ENCODE measurements at regions not wholly inside any gene's neighbourhood (a gene's known extent, or its start where the extent isn't known, plus 50 kb on each side); places are given as distances from the start of the nearest gene placed in this dataset.
"Not testable (repeated sequence)": the region's sequence is repeated elsewhere in the genome, so short reads cannot be mapped to it uniquely, and the experiment has no call there.

GRCh38 chr6:167219967-167220512 is 62.3 kb upstream of the GPR31 start:
- DNase-seq (ENCODE audit: extremely low spot score): no peak
- ChIA-PET CTCF (no interaction called here), POLR2A (no interaction called here)
- TF ChIP-seq L3MBTL2 (conservative IDR thresholded peaks at IDR 0.05) (no peak), TARDBP (IDR thresholded peaks at IDR 0.05) (no peak), FOXA1 (IDR thresholded peaks at IDR 0.05) (no peak), ELF4 (IDR thresholded peaks at IDR 0.05) (no peak), CTBP1 (IDR thresholded peaks at IDR 0.05; ENCODE audit: borderline replicate concordance) (no peak), LEF1 (IDR thresholded peaks at IDR 0.05; ENCODE audit: borderline replicate concordance) (no peak), SP1 (IDR thresholded peaks at IDR 0.05) (no peak), SUZ12 (IDR thresholded peaks at IDR 0.05) (no peak), HDGF (IDR thresholded peaks at IDR 0.05; ENCODE audit: borderline replicate concordance) (no peak), ARNT (IDR thresholded peaks at IDR 0.05) (no peak), FOXM1 (IDR thresholded peaks at IDR 0.05; ENCODE audit: borderline replicate concordance) (no peak)

GRCh38 chr6:167221400-167222201 is 63.8 kb upstream of the GPR31 start:
- TF ChIP-seq L3MBTL2 (conservative IDR thresholded peaks at IDR 0.05): no peak
- DNase-seq (ENCODE audit: extremely low spot score): no peak
- ChIA-PET CTCF (no interaction called here), POLR2A (no interaction called here)

DNA sequence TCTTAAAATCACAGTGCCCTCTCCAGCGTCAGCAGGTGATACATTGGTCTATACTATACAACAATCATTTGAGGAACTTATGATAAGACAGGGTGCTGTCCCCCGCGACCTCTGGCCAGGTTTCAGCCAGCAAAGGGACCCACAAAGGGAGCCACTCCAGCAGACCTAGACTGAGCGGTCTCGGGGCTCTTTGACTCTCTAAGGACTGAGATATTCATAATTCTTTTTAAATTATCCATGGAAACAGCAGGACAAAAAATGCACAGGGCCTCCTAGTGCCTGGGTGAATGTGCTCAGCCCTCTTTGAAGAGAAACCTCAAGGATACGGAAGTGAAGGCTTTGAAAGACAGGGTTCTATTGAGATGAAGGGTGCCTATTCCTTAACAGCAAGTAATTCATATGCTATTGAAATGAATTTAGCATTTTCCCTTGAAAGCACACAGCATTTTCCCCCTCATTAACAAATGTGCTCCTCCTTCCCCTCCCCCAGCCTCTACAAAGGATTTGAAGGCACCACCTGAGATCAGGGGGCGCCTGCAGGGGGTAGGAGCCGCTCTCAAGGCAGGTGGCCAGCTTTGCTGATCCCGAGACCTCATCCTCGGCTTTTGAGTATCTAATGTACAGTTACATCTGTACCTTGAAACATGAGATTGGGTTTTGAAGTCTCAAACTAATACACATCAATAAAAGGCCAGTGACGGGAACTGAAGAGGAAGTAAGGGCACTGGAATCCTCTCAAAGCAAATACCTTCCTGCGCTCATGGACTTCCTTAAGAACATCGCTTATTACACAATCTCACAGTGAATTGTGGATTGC is 65.3 kb upstream of the UNC93A start:
- DNase-seq (ENCODE audit: extremely low spot score); CTCF ChIA-PET; POLR2A ChIA-PET: not testable (repeated sequence)

DNA sequence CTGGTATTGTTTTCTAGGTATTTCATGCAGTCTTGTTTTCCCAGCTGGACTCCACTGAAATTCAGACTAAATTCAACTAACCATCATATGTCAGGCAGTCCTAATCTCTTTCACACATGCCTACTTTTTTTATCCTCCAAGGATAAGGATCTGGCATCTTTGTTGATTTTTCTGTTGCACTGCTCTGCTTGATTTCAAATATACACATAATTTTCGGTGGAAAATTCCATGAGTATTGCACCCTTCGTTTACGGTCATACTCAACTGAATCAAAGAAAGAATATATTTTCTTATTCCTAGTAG is 64.8 kb upstream of the UNC93A start:
- ChIA-PET POLR2A (no interaction called here), CTCF (no interaction called here)
- DNase-seq (ENCODE audit: extremely low spot score): no peak
- TF ChIP-seq ARNT (IDR thresholded peaks at IDR 0.05) (no peak), LEF1 (IDR thresholded peaks at IDR 0.05; ENCODE audit: borderline replicate concordance) (no peak), FOXK2 (IDR thresholded peaks at IDR 0.05) (no peak), SUZ12 (IDR thresholded peaks at IDR 0.05) (no peak), ZNF384 (IDR thresholded peaks at IDR 0.05) (no peak), NFRKB (IDR thresholded peaks at IDR 0.05) (no peak), FOXA1 (IDR thresholded peaks at IDR 0.05) (no peak), BHLHE40 (IDR thresholded peaks at IDR 0.05; ENCODE audit: borderline replicate concordance) (no peak), L3MBTL2 (conservative IDR thresholded peaks at IDR 0.05) (no peak), TARDBP (IDR thresholded peaks at IDR 0.05) (no peak), HDGF (IDR thresholded peaks at IDR 0.05; ENCODE audit: borderline replicate concordance) (no peak)

DNA sequence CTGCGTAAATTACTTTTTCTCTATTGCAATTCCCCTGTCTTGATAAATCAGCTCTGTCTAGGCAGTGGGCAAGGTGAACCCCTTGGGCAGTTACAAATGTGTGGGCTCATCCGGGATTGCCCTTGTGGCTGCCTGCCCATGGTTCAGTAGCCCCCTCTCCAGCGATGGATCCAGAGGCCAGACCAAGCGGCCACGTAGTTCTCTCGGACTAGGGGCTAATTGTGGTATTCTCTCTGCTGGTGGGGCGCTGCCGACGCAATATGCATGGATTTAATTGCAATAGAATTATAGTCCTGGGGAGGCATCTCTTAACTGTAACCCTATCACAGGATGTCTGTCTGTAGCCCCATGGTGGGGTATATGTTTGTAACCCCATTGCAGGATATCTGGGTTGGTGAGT is 64.3 kb upstream of the UNC93A start:
- DNase-seq (ENCODE audit: extremely low spot score): no peak
- ChIA-PET CTCF (no interaction called here), POLR2A (no interaction called here)
- TF ChIP-seq BHLHE40 (IDR thresholded peaks at IDR 0.05; ENCODE audit: borderline replicate concordance): no peak
- TF ChIP-seq NFRKB (IDR thresholded peaks at IDR 0.05): no peak
- TF ChIP-seq ELF4 (IDR thresholded peaks at IDR 0.05): no peak
- no peak for TF ChIP-seq SP1 (IDR thresholded peaks at IDR 0.05)
- TF ChIP-seq LEF1 (IDR thresholded peaks at IDR 0.05; ENCODE audit: borderline replicate concordance): no peak
- TF ChIP-seq FOXA1 (IDR thresholded peaks at IDR 0.05): no peak
- no peak for TF ChIP-seq ZNF384 (IDR thresholded peaks at IDR 0.05)
- TF ChIP-seq FOXK2 (IDR thresholded peaks at IDR 0.05): no peak
- no peak for TF ChIP-seq FOXM1 (IDR thresholded peaks at IDR 0.05; ENCODE audit: borderline replicate concordance)
- no peak for TF ChIP-seq SUZ12 (IDR thresholded peaks at IDR 0.05)
- TF ChIP-seq CTBP1 (IDR thresholded peaks at IDR 0.05; ENCODE audit: borderline replicate concordance): no peak
- no peak for TF ChIP-seq L3MBTL2 (conservative IDR thresholded peaks at IDR 0.05)
- TF ChIP-seq ARNT (IDR thresholded peaks at IDR 0.05): no peak
- no peak for TF ChIP-seq PKNOX1 (IDR thresholded peaks at IDR 0.05)

- POLR2A ChIA-PET: no interaction called here
- CTCF ChIA-PET: no interaction called here
- no peak for DNase-seq (ENCODE audit: extremely low spot score)
- TF ChIP-seq ELF4 (IDR thresholded peaks at IDR 0.05) (no peak), NFRKB (IDR thresholded peaks at IDR 0.05) (no peak), SUZ12 (IDR thresholded peaks at IDR 0.05) (no peak), BHLHE40 (IDR thresholded peaks at IDR 0.05; ENCODE audit: borderline replicate concordance) (no peak), FOXA1 (IDR thresholded peaks at IDR 0.05) (no peak), HDGF (IDR thresholded peaks at IDR 0.05; ENCODE audit: borderline replicate concordance) (no peak), PKNOX1 (IDR thresholded peaks at IDR 0.05) (no peak)
Observed at GRCh38 chr6:167227984-167228383, 63.1 kb upstream of the UNC93A start.

GRCh38 chr6:167229586-167229985 is 61.5 kb upstream of the UNC93A start:
- ChIA-PET CTCF (interaction anchor here (0.6 to 1.1 kb wide), 2 partner anchors 14 to 17 kb away, joined by 3 to 4 read pairs; no protein-coding TSS in a partner anchor), POLR2A (no interaction called here)
- no peak for TF ChIP-seq NFRKB (IDR thresholded peaks at IDR 0.05)
- TF ChIP-seq ELF4 (IDR thresholded peaks at IDR 0.05): no peak
- no peak for TF ChIP-seq CTBP1 (IDR thresholded peaks at IDR 0.05; ENCODE audit: borderline replicate concordance)
- TF ChIP-seq TARDBP (IDR thresholded peaks at IDR 0.05): no peak
- no peak for TF ChIP-seq FOXA1 (IDR thresholded peaks at IDR 0.05)
- no peak for TF ChIP-seq ARNT (IDR thresholded peaks at IDR 0.05)
- TF ChIP-seq SP1 (IDR thresholded peaks at IDR 0.05): no peak
- no peak for TF ChIP-seq SUZ12 (IDR thresholded peaks at IDR 0.05)
- no peak for TF ChIP-seq LEF1 (IDR thresholded peaks at IDR 0.05; ENCODE audit: borderline replicate concordance)
- no peak for TF ChIP-seq ZNF384 (IDR thresholded peaks at IDR 0.05)
- no peak for TF ChIP-seq FOXK2 (IDR thresholded peaks at IDR 0.05)
- TF ChIP-seq BHLHE40 (IDR thresholded peaks at IDR 0.05; ENCODE audit: borderline replicate concordance): no peak
- no peak for TF ChIP-seq FOXM1 (IDR thresholded peaks at IDR 0.05; ENCODE audit: borderline replicate concordance)
- TF ChIP-seq L3MBTL2 (conservative IDR thresholded peaks at IDR 0.05): no peak
- no peak for TF ChIP-seq PKNOX1 (IDR thresholded peaks at IDR 0.05)
- TF ChIP-seq HDGF (IDR thresholded peaks at IDR 0.05; ENCODE audit: borderline replicate concordance): no peak
- no peak for DNase-seq (ENCODE audit: extremely low spot score)
